H9 (cell line): ENCODE measurements at regions not wholly inside any gene's neighbourhood (a gene's known extent, or its start where the extent isn't known, plus 50 kb on each side); places are given as distances from the start of the nearest gene placed in this dataset.

Experiments
- DNase-seq: peaks from one replicate; pipeline ENCODE4 v3.0.0-alpha.2; 2017
- H2AFZ ChIP-seq: one replicate; pipeline ENCODE4 v1.6.1; 2013; ENCODE audit warnings: mild to moderate bottlenecking, low read length, control low read depth, moderate library complexity
- H2AK5ac ChIP-seq: 2 replicates; pipeline ENCODE4 v1.6.1; 2013; ENCODE audit warnings: low read length, control low read depth, mixed read lengths; ENCODE audit not compliant: insufficient read length
- H2BK120ac ChIP-seq: one replicate; pipeline ENCODE4 v1.6.1; 2013; ENCODE audit warnings: low read depth, mild to moderate bottlenecking, low read length, control low read depth, inconsistent platforms; ENCODE audit not compliant: poor library complexity, severe bottlenecking
- H2BK12ac ChIP-seq: 2 replicates; pipeline ENCODE4 v1.6.1; 2013; ENCODE audit warnings: low read length, control low read depth, mixed read lengths, low read depth; ENCODE audit not compliant: insufficient read length
- H2BK15ac ChIP-seq: 2 replicates; pipeline ENCODE4 v1.6.1; 2013; ENCODE audit warnings: low read depth, low read length, control low read depth
- H2BK20ac ChIP-seq: one replicate; pipeline ENCODE4 v1.6.1; 2013; ENCODE audit warnings: low read depth, mild to moderate bottlenecking, low read length, control low read depth, inconsistent platforms; ENCODE audit not compliant: poor library complexity, severe bottlenecking
- H2BK5ac ChIP-seq: 2 replicates; pipeline ENCODE4 v1.6.1; 2013; ENCODE audit warnings: low read length, control low read depth, mixed read lengths; ENCODE audit not compliant: insufficient read length
- H3K14ac ChIP-seq: 2 replicates; pipeline ENCODE4 v1.6.1; 2013; ENCODE audit warnings: low read length, control low read depth; ENCODE audit not compliant: insufficient read depth
- H3K18ac ChIP-seq: 2 replicates; pipeline ENCODE4 v1.6.1; 2013; ENCODE audit warnings: low read depth, mild to moderate bottlenecking, mixed read lengths, low read length, control low read depth; ENCODE audit not compliant: insufficient read length
- H3K23ac ChIP-seq: 2 replicates; pipeline ENCODE4 v1.6.1; 2013; ENCODE audit warnings: low read length, control low read depth, mixed read lengths, low read depth; ENCODE audit not compliant: insufficient read length
- H3K23me2 ChIP-seq: 2 replicates; pipeline ENCODE4 v1.6.1; 2013; ENCODE audit warnings: low read depth, mild to moderate bottlenecking, mixed read lengths, low read length, control low read depth; ENCODE audit not compliant: insufficient read length, poor library complexity, severe bottlenecking
- H3K27ac ChIP-seq: 2 replicates; pipeline ENCODE4 v1.5.1; 2013; ENCODE audit warnings: low read length, control low read depth, mixed read lengths, low read depth; ENCODE audit not compliant: insufficient read length
- H3K27me3 ChIP-seq: 2 replicates; pipeline ENCODE4 v1.6.1; 2013; ENCODE audit warnings: low read length, control low read depth, inconsistent platforms; ENCODE audit not compliant: insufficient read depth
- H3K4ac ChIP-seq: 2 replicates; pipeline ENCODE4 v1.6.1; 2013; ENCODE audit warnings: low read depth, mild to moderate bottlenecking, control low read depth, inconsistent platforms, low read length, moderate library complexity
- H3K4me1 ChIP-seq: 2 replicates; pipeline ENCODE4 v1.6.1; 2013; ENCODE audit warnings: low read length, control low read depth, inconsistent platforms; ENCODE audit not compliant: insufficient read depth
- H3K4me2 ChIP-seq: 2 replicates; pipeline ENCODE4 v1.6.1; 2013; ENCODE audit warnings: low read length, control low read depth, mixed read lengths; ENCODE audit not compliant: insufficient read length, insufficient read depth
- H3K56ac ChIP-seq: 2 replicates; pipeline ENCODE4 v1.6.1; 2013; ENCODE audit warnings: low read depth, mild to moderate bottlenecking, mixed read lengths, low read length, control low read depth; ENCODE audit not compliant: insufficient read length
- H3K79me1 ChIP-seq: 2 replicates; pipeline ENCODE4 v1.6.1; 2013; ENCODE audit warnings: low read depth, mild to moderate bottlenecking, moderate library complexity, low read length, control low read depth, inconsistent platforms; ENCODE audit not compliant: insufficient read depth, poor library complexity, severe bottlenecking
- H3K79me2 ChIP-seq: 2 replicates; pipeline ENCODE4 v1.6.1; 2013; ENCODE audit warnings: low read length, control low read depth, inconsistent platforms; ENCODE audit not compliant: insufficient read depth
- H3K9ac ChIP-seq: 2 replicates; pipeline ENCODE4 v1.6.1; 2013; ENCODE audit warnings: low read length, control low read depth, mixed read lengths; ENCODE audit not compliant: insufficient read length; ENCODE audit errors: extremely low read depth
- H3K9me3 ChIP-seq: one replicate; pipeline ENCODE4 v1.6.1; 2013; ENCODE audit warnings: low read depth, low read length, inconsistent platforms; ENCODE audit not compliant: control insufficient read depth
- H3T11ph ChIP-seq: one replicate; pipeline ENCODE4 v1.6.1; 2013; ENCODE audit warnings: mild to moderate bottlenecking, low read length, control low read depth, inconsistent platforms
- H4K20me1 ChIP-seq: one replicate; pipeline ENCODE4 v1.6.1; 2013; ENCODE audit not compliant: control insufficient read depth, insufficient read length, insufficient read depth
- H4K5ac ChIP-seq: 2 replicates; pipeline ENCODE4 v1.6.1; 2013; ENCODE audit warnings: low read depth, mild to moderate bottlenecking, mixed read lengths, low read length, control low read depth; ENCODE audit not compliant: insufficient read length
- H4K8ac ChIP-seq: replicated peaks from 2 replicates; pipeline ENCODE4 v1.6.1; 2013; ENCODE audit warnings: low read length, control low read depth, mixed read lengths, low read depth; ENCODE audit not compliant: insufficient read length
- H4K91ac ChIP-seq: 2 replicates; pipeline ENCODE4 v1.6.1; 2013; ENCODE audit warnings: low read depth, mild to moderate bottlenecking, moderate library complexity, mixed read lengths, low read length, control low read depth; ENCODE audit not compliant: insufficient read length
- H3K27ac Mint-ChIP-seq, 3 experiments: 2 replicates in 2 of 3; 3 replicates in 1 of 3; pipeline ENCODE4 v1.8.0; 2020 to 2021; ENCODE audit warnings: mixed read lengths in 3 of 3, mild to moderate bottlenecking in 1 of 3, moderate library complexity in 1 of 3
- H3K27me3 Mint-ChIP-seq: 2 replicates; pipeline ENCODE4 v1.8.0; 2021; ENCODE audit warnings: low read depth, mild to moderate bottlenecking, moderate library complexity, mixed read lengths
- H3K36me3 Mint-ChIP-seq, 3 experiments: 2 replicates in 2 of 3; 3 replicates in 1 of 3; pipeline ENCODE4 v1.8.0; 2020 to 2021; ENCODE audit warnings: low read depth in 3 of 3, mixed read lengths in 3 of 3; ENCODE audit not compliant: insufficient read depth in 1 of 3
- H3K4me1 Mint-ChIP-seq, 2 experiments: 2 replicates each; pipeline ENCODE4 v1.8.0; 2020; ENCODE audit warnings: mixed read lengths in 2 of 2
- H3K4me3 Mint-ChIP-seq, 2 experiments: 2 replicates in 1 of 2; 3 replicates in 1 of 2; pipeline ENCODE4 v1.8.0; 2020 to 2021; ENCODE audit warnings: mild to moderate bottlenecking in 2 of 2, mixed read lengths in 2 of 2, moderate library complexity in 1 of 2
- H3K9me3 Mint-ChIP-seq, 2 experiments: 2 replicates in 1 of 2; 3 replicates in 1 of 2; pipeline ENCODE4 v1.8.0; 2020; ENCODE audit warnings: mild to moderate bottlenecking in 2 of 2, mixed read lengths in 2 of 2, moderate library complexity in 1 of 2
- WGBS: extraction: QIAGEN DNeasy Blood & Tissue Kit; methylation state at CpG from one replicate; pipeline ENCODE4 v1.1.7; 2013; ENCODE audit warnings: missing lambda C conversion rate, low lambda C conversion rate, mixed read lengths; ENCODE audit not compliant: insufficient read length; ENCODE audit errors: extremely low coverage; 5-methylcytosine and 5-hydroxymethylcytosine counted together
- TF ChIP-seq, protein P1 (sequence below): fragments of 200-600 bp; sonication (generic); conservative IDR thresholded peaks from 3 replicates; pipeline ENCODE4 v1.8.0; 2021; ENCODE audit warnings: antibody characterized with exemption, mild to moderate bottlenecking

DNA sequence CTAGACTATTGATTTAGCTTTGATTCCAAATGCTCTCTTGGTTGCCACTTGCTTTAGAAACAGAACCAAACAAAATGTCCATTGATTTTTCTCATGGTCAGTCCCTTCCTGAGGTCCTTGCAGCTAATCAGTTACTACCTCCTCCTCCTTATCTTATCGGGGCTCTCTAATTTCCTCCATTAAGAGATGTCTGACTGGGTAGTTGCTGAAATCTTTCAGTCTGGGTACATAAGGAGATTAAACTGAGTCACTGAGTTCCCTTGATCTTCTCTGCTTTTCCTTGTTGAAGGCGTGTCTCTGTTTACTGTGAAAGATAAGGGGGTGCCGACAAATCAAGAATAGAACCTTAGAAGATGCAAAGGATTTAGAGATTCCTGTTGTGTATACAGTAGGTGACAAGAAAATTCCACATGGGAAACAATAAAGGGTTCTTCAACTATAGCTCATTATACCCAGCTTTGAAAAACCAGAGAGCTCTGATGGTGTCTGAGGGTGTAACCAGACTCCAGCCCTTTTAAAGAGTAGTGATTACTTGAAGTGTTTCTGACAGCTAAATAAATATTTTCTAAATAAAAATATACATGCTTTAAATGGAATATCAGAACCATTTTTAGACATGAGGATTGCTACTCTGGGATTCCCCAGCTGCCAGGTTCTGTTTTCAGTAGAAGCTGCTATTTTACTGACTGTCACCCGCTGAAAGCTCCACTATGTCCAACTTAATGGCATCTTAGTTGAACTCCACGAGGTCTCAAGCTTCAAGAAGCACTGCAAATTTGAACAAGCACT, 791.3 kb upstream of the SOX9 start:
- H4K5ac ChIP-seq: no peak overlapping the region
- peaks cover 10% of the 10 kb centered on the region in 2 experiments for H3K4me1 Mint-ChIP-seq
- H2BK15ac ChIP-seq: no peak overlapping the region
- H2BK5ac ChIP-seq: no peak overlapping the region
- H3K4me2 ChIP-seq: no peak overlapping the region
- H3K23me2 ChIP-seq: no peaks in the 10 kb centered on the region
- no peaks in the 10 kb centered on the region for H3K79me2 ChIP-seq
- no peak overlapping the region for H3K23ac ChIP-seq
- H3K9me3 ChIP-seq: no peaks in the 10 kb centered on the region
- H3K9me3 Mint-ChIP-seq: no peaks in the 10 kb centered on the region
- no peak overlapping the region for H3T11ph ChIP-seq
- H3K4me1 ChIP-seq: no peaks in the 10 kb centered on the region; the same call in 1 of the 2 replicates
- H2AFZ ChIP-seq: no peak overlapping the region
- no peaks in the 10 kb centered on the region; the same call in 1 of the 2 replicates for H3K27me3 Mint-ChIP-seq
- H3K36me3 Mint-ChIP-seq: no peaks in the 10 kb centered on the region
- H3K79me1 ChIP-seq: no peaks in the 10 kb centered on the region
- no peak overlapping the region for H4K91ac ChIP-seq
- no peak overlapping the region for H3K18ac ChIP-seq
- no peak overlapping the region for H3K14ac ChIP-seq
- no peak overlapping the region for H3K27ac ChIP-seq
- H3K56ac ChIP-seq: no peak overlapping the region
- TF ChIP-seq, protein P1, sequence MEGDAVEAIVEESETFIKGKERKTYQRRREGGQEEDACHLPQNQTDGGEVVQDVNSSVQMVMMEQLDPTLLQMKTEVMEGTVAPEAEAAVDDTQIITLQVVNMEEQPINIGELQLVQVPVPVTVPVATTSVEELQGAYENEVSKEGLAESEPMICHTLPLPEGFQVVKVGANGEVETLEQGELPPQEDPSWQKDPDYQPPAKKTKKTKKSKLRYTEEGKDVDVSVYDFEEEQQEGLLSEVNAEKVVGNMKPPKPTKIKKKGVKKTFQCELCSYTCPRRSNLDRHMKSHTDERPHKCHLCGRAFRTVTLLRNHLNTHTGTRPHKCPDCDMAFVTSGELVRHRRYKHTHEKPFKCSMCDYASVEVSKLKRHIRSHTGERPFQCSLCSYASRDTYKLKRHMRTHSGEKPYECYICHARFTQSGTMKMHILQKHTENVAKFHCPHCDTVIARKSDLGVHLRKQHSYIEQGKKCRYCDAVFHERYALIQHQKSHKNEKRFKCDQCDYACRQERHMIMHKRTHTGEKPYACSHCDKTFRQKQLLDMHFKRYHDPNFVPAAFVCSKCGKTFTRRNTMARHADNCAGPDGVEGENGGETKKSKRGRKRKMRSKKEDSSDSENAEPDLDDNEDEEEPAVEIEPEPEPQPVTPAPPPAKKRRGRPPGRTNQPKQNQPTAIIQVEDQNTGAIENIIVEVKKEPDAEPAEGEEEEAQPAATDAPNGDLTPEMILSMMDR: no peak
- H2BK120ac ChIP-seq: no peak overlapping the region
- H4K20me1 ChIP-seq: no peaks in the 10 kb centered on the region
- H2BK12ac ChIP-seq: no peak overlapping the region
- no CpG with 5 or more reads among the region's 5 CpGs for WGBS
- no peak overlapping the region for H2AK5ac ChIP-seq
- no peak overlapping the region for H3K4me3 Mint-ChIP-seq
- DNase-seq: no peak
- H3K9ac ChIP-seq: no peak overlapping the region
- no peak overlapping the region for H4K8ac ChIP-seq
- no peak overlapping the region for H3K27ac Mint-ChIP-seq
- no peak overlapping the region for H3K4ac ChIP-seq
- H2BK20ac ChIP-seq: no peak overlapping the region
- no peaks in the 10 kb centered on the region for H3K27me3 ChIP-seq
